Loucy (cell line): ENCODE measurements at regions not wholly inside any gene's neighbourhood (a gene's known extent, or its start where the extent isn't known, plus 50 kb on each side); places are given as distances from the start of the nearest gene placed in this dataset.

ENCODE experiments used
- H2AFZ ChIP-seq: fragments of 200-600 bp; sonication (generic); 2 replicates; pipeline ENCODE4 v1.6.0; 2016; ENCODE audit warnings: antibody characterized with exemption, mild to moderate bottlenecking, low read length, moderate library complexity
- H3F3A ChIP-seq: fragments of 200-600 bp; 2 replicates; pipeline ENCODE4 v1.6.0; 2016; ENCODE audit warnings: antibody characterized with exemption, low read depth, mild to moderate bottlenecking
- H3K27me3 ChIP-seq: fragments of 200-600 bp; sonication (generic); 2 replicates; pipeline ENCODE4 v1.6.1; 2014; ENCODE audit warnings: low read length, mild to moderate bottlenecking; ENCODE audit not compliant: insufficient read depth, poor library complexity, severe bottlenecking
- H3K36me3 ChIP-seq: fragments of 200-600 bp; sonication (generic); 2 replicates; pipeline ENCODE4 v1.6.1; 2016; ENCODE audit warnings: low read length; ENCODE audit not compliant: insufficient read depth
- H3K4me1 ChIP-seq: fragments of 200-600 bp; sonication (generic); 2 replicates; pipeline ENCODE4 v1.5.1; 2014; ENCODE audit warnings: low read length, mild to moderate bottlenecking; ENCODE audit not compliant: insufficient read depth, poor library complexity, severe bottlenecking
- H3K4me2 ChIP-seq: fragments of 200-600 bp; sonication (generic); 2 replicates; pipeline ENCODE4 v1.6.0; 2014; ENCODE audit warnings: antibody characterized with exemption, low read length, low read depth, mild to moderate bottlenecking; ENCODE audit not compliant: poor library complexity, severe bottlenecking
- H3K4me3 ChIP-seq: fragments of 200-600 bp; sonication (generic); 2 replicates; pipeline ENCODE4 v1.5.1; 2014; ENCODE audit warnings: low read length, mild to moderate bottlenecking, mixed read lengths; ENCODE audit not compliant: poor library complexity, severe bottlenecking
- H3K79me2 ChIP-seq: fragments of 200-600 bp; sonication (generic); 2 replicates; pipeline ENCODE4 v1.6.1; 2014; ENCODE audit warnings: low read length; ENCODE audit not compliant: insufficient read depth
- H3K9ac ChIP-seq: fragments of 200-600 bp; sonication (generic); 2 replicates; pipeline ENCODE4 v1.6.0; 2014; ENCODE audit warnings: mild to moderate bottlenecking, low read depth, low read length, moderate library complexity; ENCODE audit not compliant: poor library complexity, severe bottlenecking
- H3K9me2 ChIP-seq: fragments of 200-600 bp; sonication (generic); replicated peaks from 2 replicates; pipeline ENCODE4 v1.6.1; 2016; ENCODE audit warnings: low read depth, low read length, mixed read lengths
- H3K9me3 ChIP-seq: fragments of 200-600 bp; sonication (generic); 2 replicates; pipeline ENCODE4 v1.6.1; 2014; ENCODE audit warnings: mild to moderate bottlenecking, antibody characterized with exemption, low read length, low read depth; ENCODE audit not compliant: insufficient read depth
- H4K20me1 ChIP-seq: fragments of 200-600 bp; sonication (generic); 2 replicates; pipeline ENCODE4 v1.6.0; 2014; ENCODE audit warnings: antibody characterized with exemption, low read length, mild to moderate bottlenecking; ENCODE audit not compliant: insufficient read depth, poor library complexity, severe bottlenecking
- EZH2phosphoT487 ChIP-seq: fragments of 200-600 bp; IDR thresholded peaks from 2 replicates; pipeline ENCODE4 v1.6.1; 2018; ENCODE audit warnings: antibody characterized with exemption, mild to moderate bottlenecking, moderate library complexity, borderline replicate concordance
- TF ChIP-seq, protein P1 (sequence below): fragments of 200-600 bp; sonication (generic); conservative IDR thresholded peaks from 2 replicates; pipeline ENCODE4 v1.5.1; 2014; ENCODE audit warnings: mild to moderate bottlenecking, antibody characterized with exemption, low read length

GRCh38 chr2:129006901-129007300 lies 688.2 kb upstream of the HS6ST1 start:
- Histone ChIP-seq H3K9ac (no peak overlapping the region), H3F3A (no peaks in the 10 kb centered on the region), H3K27me3 (no peaks in the 10 kb centered on the region), H3K4me2 (no peak overlapping the region), H3K79me2 (no peaks in the 10 kb centered on the region), H3K4me1 (peaks cover 30% of the 10 kb centered on the region), H3K36me3 (no peaks in the 10 kb centered on the region), H4K20me1 (no peaks in the 10 kb centered on the region), H3K9me2 (no peaks in the 10 kb centered on the region), H3K9me3 (no peaks in the 10 kb centered on the region), H2AFZ (no peak overlapping the region), H3K4me3 (no peak overlapping the region)
- TF ChIP-seq, protein P1, sequence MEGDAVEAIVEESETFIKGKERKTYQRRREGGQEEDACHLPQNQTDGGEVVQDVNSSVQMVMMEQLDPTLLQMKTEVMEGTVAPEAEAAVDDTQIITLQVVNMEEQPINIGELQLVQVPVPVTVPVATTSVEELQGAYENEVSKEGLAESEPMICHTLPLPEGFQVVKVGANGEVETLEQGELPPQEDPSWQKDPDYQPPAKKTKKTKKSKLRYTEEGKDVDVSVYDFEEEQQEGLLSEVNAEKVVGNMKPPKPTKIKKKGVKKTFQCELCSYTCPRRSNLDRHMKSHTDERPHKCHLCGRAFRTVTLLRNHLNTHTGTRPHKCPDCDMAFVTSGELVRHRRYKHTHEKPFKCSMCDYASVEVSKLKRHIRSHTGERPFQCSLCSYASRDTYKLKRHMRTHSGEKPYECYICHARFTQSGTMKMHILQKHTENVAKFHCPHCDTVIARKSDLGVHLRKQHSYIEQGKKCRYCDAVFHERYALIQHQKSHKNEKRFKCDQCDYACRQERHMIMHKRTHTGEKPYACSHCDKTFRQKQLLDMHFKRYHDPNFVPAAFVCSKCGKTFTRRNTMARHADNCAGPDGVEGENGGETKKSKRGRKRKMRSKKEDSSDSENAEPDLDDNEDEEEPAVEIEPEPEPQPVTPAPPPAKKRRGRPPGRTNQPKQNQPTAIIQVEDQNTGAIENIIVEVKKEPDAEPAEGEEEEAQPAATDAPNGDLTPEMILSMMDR: no peak

- no peak overlapping the region for H3K9ac ChIP-seq
- no peaks in the 10 kb centered on the region for H3K27me3 ChIP-seq
- no peaks in the 10 kb centered on the region for H3K36me3 ChIP-seq
- no peaks in the 10 kb centered on the region for H3K9me3 ChIP-seq
- H3K4me1 ChIP-seq: peaks cover 41% of the 10 kb centered on the region
- no peak overlapping the region for H3K4me3 ChIP-seq
- no peaks in the 10 kb centered on the region for H3K79me2 ChIP-seq
- H3F3A ChIP-seq: no peaks in the 10 kb centered on the region
- no peak overlapping the region for H2AFZ ChIP-seq
- H4K20me1 ChIP-seq: no peaks in the 10 kb centered on the region
- no peaks in the 10 kb centered on the region for H3K9me2 ChIP-seq
- TF ChIP-seq, protein P1: no peak
- no peak overlapping the region for H3K4me2 ChIP-seq
These were observed 689.6 kb upstream of the HS6ST1 start for GRCh38 chr2:129008055-129008880.

DNA sequence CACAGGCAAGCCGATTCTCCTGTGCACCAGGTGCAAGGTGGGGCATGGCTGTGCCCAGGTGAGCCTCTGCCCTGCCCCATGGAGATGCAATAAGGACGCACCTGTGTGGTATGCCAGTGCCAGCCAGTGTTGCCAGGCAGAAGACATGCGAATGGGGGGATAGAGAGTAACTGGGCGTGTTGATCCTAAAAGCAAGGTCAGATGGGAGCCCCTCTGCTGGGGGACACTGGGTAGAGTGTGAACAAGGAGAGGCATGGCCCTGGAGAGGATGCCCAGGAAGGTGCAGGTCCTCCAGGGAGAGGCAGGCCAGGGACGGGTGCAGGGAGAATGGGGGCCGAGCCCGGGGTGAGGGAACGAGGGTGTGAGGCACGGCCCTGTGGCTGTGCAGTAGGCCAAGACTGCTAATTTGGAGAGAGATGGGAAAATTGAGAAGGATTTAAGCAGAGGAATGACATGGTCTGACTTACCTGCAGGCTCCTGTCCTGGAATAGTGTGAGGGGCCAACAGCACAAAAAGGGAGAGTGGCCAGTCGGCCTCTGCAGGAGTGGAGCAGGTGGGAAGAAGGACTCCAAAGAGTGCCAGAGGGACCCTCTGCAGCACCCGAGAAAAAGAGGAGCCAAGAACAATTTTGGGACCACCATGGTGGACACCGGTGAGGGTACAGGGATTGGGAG lies 690.4 kb upstream of the HS6ST1 start:
- Histone ChIP-seq H3K4me3 (no peak overlapping the region), H3K9ac (no peak overlapping the region), H3K4me2 (no peak overlapping the region), H3K4me1 (peaks cover 39% of the 10 kb centered on the region), H4K20me1 (no peaks in the 10 kb centered on the region), H3K9me3 (no peaks in the 10 kb centered on the region), H3K27me3 (no peaks in the 10 kb centered on the region), H3K9me2 (no peaks in the 10 kb centered on the region), H2AFZ (no peak overlapping the region), H3F3A (no peaks in the 10 kb centered on the region), H3K79me2 (no peaks in the 10 kb centered on the region), H3K36me3 (no peaks in the 10 kb centered on the region)
- TF ChIP-seq, protein P1: no peak
- no peak for TF ChIP-seq EZH2phosphoT487
